Ectodermal cell (in vitro differentiated cells): ENCODE measurements at regions not wholly inside any gene's neighbourhood (a gene's known extent, or its start where the extent isn't known, plus 50 kb on each side); places are given as distances from the start of the nearest gene placed in this dataset.

Experiments used
- H3K27ac ChIP-seq: 2 replicates; pipeline ENCODE4 v1.7.0; 2013; ENCODE audit warnings: mild to moderate bottlenecking, low read depth, low read length; ENCODE audit not compliant: insufficient read depth, poor library complexity, severe bottlenecking
- H3K27me3 ChIP-seq: 2 replicates; pipeline ENCODE4 v1.7.0; 2013; ENCODE audit warnings: mild to moderate bottlenecking, low read length; ENCODE audit not compliant: insufficient read depth, control insufficient read depth, poor library complexity, severe bottlenecking
- H3K36me3 ChIP-seq: one replicate; pipeline ENCODE4 v1.7.0; 2013; ENCODE audit warnings: low read length; ENCODE audit not compliant: control insufficient read depth, insufficient read depth
- H3K4me1 ChIP-seq: one replicate; pipeline ENCODE4 v1.7.0; 2013; ENCODE audit warnings: low read length; ENCODE audit not compliant: control insufficient read depth, insufficient read depth
- H3K4me3 ChIP-seq: 2 replicates; pipeline ENCODE4 v1.7.0; 2013; ENCODE audit warnings: low read depth, low read length, control low read depth; ENCODE audit not compliant: insufficient read depth
- H3K9me3 ChIP-seq: 2 replicates; pipeline ENCODE4 v1.7.0; 2013; ENCODE audit warnings: mild to moderate bottlenecking, low read length, moderate library complexity; ENCODE audit not compliant: control insufficient read depth
- WGBS, 2 experiments: methylation state at CpG; one replicate each; pipeline ENCODE4 v1.1.7; 2013; ENCODE audit warnings: missing lambda C conversion rate in 2 of 2; 5-methylcytosine and 5-hydroxymethylcytosine counted together

GRCh38 chr4:3715855-3716630 lies 50.1 kb upstream of the ADRA2C start:
- peaks cover 18% of the 10 kb centered on the region for H3K4me1 ChIP-seq
- WGBS, 2 experiments, result 91 to 92% methylated on average over 23 of the region's 23 CpGs
- H3K27me3 ChIP-seq, result peaks cover 5% of the 10 kb centered on the region
- no peaks in the 10 kb centered on the region for H3K36me3 ChIP-seq
- no peak overlapping the region for H3K27ac ChIP-seq
- no peak overlapping the region for H3K4me3 ChIP-seq
- H3K9me3 ChIP-seq, result no peaks in the 10 kb centered on the region

- Histone ChIP-seq H3K27ac (no peak overlapping the region), H3K4me1 (peaks cover 21% of the 10 kb centered on the region), H3K4me3 (no peak overlapping the region), H3K9me3 (no peaks in the 10 kb centered on the region), H3K36me3 (no peaks in the 10 kb centered on the region), H3K27me3 (peaks cover 5% of the 10 kb centered on the region)
- 88 to 89% methylated on average over 23 of the region's 23 CpGs for WGBS, 2 experiments
Observed at GRCh38 chr4:3715061-3715854, 50.9 kb upstream of the ADRA2C start.

DNA sequence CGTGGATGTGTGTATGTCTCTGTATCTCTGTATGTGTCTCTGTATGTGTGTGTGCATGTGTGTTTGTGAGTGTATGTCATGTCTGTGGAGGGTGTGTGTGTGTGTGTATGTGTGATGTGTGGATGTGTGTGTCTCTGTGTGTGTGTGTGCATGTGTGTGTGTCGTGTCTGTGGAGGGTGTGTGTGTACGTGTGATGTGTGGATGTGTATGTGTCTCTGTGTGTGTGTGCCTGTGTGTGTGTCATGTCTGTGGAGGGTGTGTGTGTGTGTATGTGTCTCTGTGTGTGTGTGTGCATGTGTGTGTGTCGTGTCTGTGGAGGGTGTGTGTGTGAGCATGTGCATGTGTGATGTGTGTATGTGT lies 51.6 kb upstream of the ADRA2C start:
- H3K9me3 ChIP-seq, result no peaks in the 10 kb centered on the region
- H3K27me3 ChIP-seq, result peaks cover 5% of the 10 kb centered on the region
- no peak overlapping the region for H3K4me3 ChIP-seq
- no peak overlapping the region for H3K27ac ChIP-seq
- H3K36me3 ChIP-seq, result no peaks in the 10 kb centered on the region
- WGBS, 2 experiments, result 92 to 95% methylated on average over 4 of the region's 4 CpGs
- H3K4me1 ChIP-seq, result peaks cover 27% of the 10 kb centered on the region

- H3K4me3 ChIP-seq, result no peak overlapping the region
- no peak overlapping the region for H3K27ac ChIP-seq
- peaks cover 5% of the 10 kb centered on the region for H3K27me3 ChIP-seq
- H3K9me3 ChIP-seq, result no peaks in the 10 kb centered on the region
- peaks cover 31% of the 10 kb centered on the region for H3K4me1 ChIP-seq
- 94 to 95% methylated on average over 13 of the region's 13 CpGs for WGBS, 2 experiments
- no peaks in the 10 kb centered on the region for H3K36me3 ChIP-seq
Observed at GRCh38 chr4:3713817-3714641, 52.2 kb upstream of the ADRA2C start.

- Histone ChIP-seq H3K9me3 (no peaks in the 10 kb centered on the region), H3K36me3 (no peaks in the 10 kb centered on the region), H3K4me1 (peaks cover 36% of the 10 kb centered on the region), H3K27ac (no peak overlapping the region), H3K4me3 (no peak overlapping the region), H3K27me3 (peaks cover 5% of the 10 kb centered on the region)
- WGBS, 2 experiments, result 90 to 93% methylated on average over 7 of the region's 7 CpGs
Observed at GRCh38 chr4:3713346-3713745, 52.8 kb upstream of the ADRA2C start.

- Histone ChIP-seq H3K9me3 (no peaks in the 10 kb centered on the region), H3K27me3 (peaks cover 5% of the 10 kb centered on the region), H3K27ac (no peak overlapping the region), H3K4me1 (peaks cover 40% of the 10 kb centered on the region), H3K36me3 (no peaks in the 10 kb centered on the region), H3K4me3 (no peak overlapping the region)
- 92 to 94% methylated on average over 20 of the region's 20 CpGs for WGBS, 2 experiments
Observed at GRCh38 chr4:3712936-3713335, 53.2 kb upstream of the ADRA2C start.

DNA sequence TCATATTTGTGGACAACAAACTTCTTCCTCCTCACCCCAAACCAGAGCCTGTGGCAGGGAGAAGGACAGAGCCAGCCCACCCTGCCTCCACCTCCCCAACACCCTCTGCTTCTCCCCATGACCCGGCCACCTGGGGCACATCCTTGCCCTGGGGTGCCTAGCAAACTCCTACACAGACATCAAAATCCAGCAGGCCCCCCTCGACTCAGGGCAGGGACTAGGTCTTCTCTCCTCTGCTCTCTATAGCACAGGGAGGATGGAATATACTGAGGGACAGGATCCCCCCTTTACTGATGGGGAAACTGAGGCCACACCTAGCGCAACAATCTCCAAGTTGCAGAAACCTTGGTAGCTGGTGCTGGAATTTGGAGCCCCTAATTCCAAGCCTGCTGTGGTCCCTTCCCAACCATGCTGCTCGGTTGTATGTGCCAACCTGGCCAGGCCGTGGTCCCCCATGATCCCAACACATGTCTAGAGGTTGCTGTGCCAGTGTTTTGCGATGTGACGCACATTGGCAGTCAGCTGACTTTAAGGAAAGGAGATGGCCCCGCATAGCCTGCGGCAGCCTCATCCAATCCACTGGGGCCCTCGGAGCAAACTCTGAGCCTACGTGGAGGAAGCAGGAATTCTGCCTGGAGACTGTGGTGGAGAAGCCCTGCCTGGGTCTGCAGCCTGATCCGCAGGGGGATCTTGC lies 53.9 kb upstream of the ADRA2C start:
- Histone ChIP-seq H3K4me3 (no peak overlapping the region), H3K9me3 (no peaks in the 10 kb centered on the region), H3K4me1 (peaks cover 40% of the 10 kb centered on the region), H3K36me3 (no peaks in the 10 kb centered on the region), H3K27ac (no peak overlapping the region), H3K27me3 (peaks cover 5% of the 10 kb centered on the region)
- 92 to 94% methylated on average over 12 of the region's 12 CpGs for WGBS, 2 experiments

DNA sequence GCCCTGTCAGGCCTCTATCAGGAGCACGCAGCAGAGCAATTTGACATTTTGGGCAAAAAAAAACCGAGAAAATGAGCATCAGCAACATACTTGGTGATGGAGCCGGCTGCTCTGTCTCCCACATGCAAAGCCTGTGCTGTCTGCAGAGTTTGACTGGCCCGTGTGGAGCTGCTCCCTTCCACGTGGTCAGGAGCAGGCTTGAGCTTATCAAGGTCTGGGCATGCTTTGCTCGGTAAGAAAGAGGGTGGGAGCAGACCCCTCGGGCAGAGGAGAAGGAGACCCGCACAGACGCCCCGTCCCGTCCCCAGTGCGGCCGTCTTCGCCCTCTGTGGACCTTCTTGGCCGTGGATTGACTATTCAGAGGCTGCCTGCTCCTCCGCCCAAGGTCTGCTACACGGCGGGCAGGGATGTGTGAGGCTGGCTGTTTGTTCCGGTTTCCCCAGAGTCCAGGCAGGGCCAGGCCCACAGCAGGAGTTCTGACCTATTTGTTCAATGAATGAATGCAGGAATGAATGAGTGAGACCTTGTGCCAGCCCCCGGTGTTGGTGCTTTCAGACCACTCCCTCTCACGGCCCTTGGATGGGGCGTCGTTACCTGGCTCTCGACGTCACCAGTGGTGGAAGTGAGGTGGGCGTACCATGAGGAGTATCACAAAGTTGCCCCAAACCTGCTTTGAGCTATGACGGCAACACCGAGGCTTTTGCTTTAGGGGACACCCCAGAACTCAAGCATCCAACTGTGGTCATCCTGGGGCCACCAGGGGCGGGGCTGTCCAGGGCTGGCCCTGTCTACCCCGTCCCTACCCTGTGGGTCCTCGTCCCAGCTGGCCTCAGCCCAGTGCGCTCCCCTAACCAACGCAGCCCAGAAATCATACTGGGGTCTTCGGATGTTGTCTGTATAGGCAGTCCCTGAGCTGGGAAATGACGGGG lies 54.7 kb upstream of the ADRA2C start:
- 90% methylated on average over 35 of the region's 35 CpGs for WGBS, 2 experiments
- H3K27me3 ChIP-seq, result peaks cover 5% of the 10 kb centered on the region
- H3K4me3 ChIP-seq, result no peak overlapping the region
- H3K27ac ChIP-seq, result no peak overlapping the region
- no peaks in the 10 kb centered on the region for H3K36me3 ChIP-seq
- peaks cover 40% of the 10 kb centered on the region for H3K4me1 ChIP-seq
- H3K9me3 ChIP-seq, result no peaks in the 10 kb centered on the region
